Calu3 (cell line): ENCODE measurements at regions not wholly inside any gene's neighbourhood (a gene's known extent, or its start where the extent isn't known, plus 50 kb on each side); places are given as distances from the start of the nearest gene placed in this dataset.

Experiments used
- BruUV-seq: library from RNA; stranded (reverse); fragments of 400-500 nt; replicated peaks from 2 replicates; lab custom pipeline; 2021; lab: Mats Ljungman, UMichigan
- CTCF ChIA-PET: fragments of 300-600 bp; sonication (Branson Sonifier 250); formaldehyde crosslinking; loops from one replicate; lab custom pipeline; 2022; ENCODE audit warnings: antibody characterized with exemption; lab: Charles Lee
- DNase-seq: peaks from one replicate; pipeline ENCODE4 v3.0.0; 2022
- H3K27ac Mint-ChIP-seq: one replicate; pipeline ENCODE4 v1.8.0; 2022; ENCODE audit warnings: mixed read lengths; ENCODE audit not compliant: unreplicated experiment
- H3K27me3 Mint-ChIP-seq: one replicate; pipeline ENCODE4 v1.8.0; 2022; ENCODE audit warnings: mixed read lengths; ENCODE audit not compliant: unreplicated experiment
- H3K36me3 Mint-ChIP-seq: one replicate; pipeline ENCODE4 v1.8.0; 2022; ENCODE audit warnings: mild to moderate bottlenecking, moderate library complexity, mixed read lengths; ENCODE audit not compliant: insufficient read depth, unreplicated experiment
- H3K4me1 Mint-ChIP-seq: one replicate; pipeline ENCODE4 v1.8.0; 2022; ENCODE audit warnings: mild to moderate bottlenecking, low read depth, mixed read lengths; ENCODE audit not compliant: unreplicated experiment
- H3K4me3 Mint-ChIP-seq: one replicate; pipeline ENCODE4 v1.8.0; 2022; ENCODE audit warnings: mild to moderate bottlenecking, low read depth, moderate library complexity, mixed read lengths; ENCODE audit not compliant: unreplicated experiment
- H3K9me3 Mint-ChIP-seq: one replicate; pipeline ENCODE4 v1.8.0; 2022; ENCODE audit warnings: low read depth, mixed read lengths; ENCODE audit not compliant: unreplicated experiment
- CTCF ChIP-seq: fragments of 200-600 bp; IDR thresholded peaks from one replicate; pipeline ENCODE4 v1.8.0; 2022; ENCODE audit warnings: antibody characterized with exemption; ENCODE audit not compliant: unreplicated experiment
- intact Hi-C: fragments of 100-400 bp; cut with micrococcal nuclease; formaldehyde crosslinking; loops from one replicate; pipeline ENCODE4 v1.10.0; 2022; ENCODE audit not compliant: unreplicated experiment

- no peaks in the 10 kb centered on the region for H3K9me3 Mint-ChIP-seq
- no peak overlapping the region for H3K27ac Mint-ChIP-seq
- BruUV-seq, result no TSS peak
- TF ChIP-seq CTCF, result no peak
- H3K27me3 Mint-ChIP-seq, result no peaks in the 10 kb centered on the region
- no peaks in the 10 kb centered on the region for H3K36me3 Mint-ChIP-seq
- intact Hi-C loops, result no loop called here
- CTCF ChIA-PET, result interaction anchor here (0.7 to 1.6 kb wide), 2 partner anchors 23 to 1278 kb away, joined by 3 to 4 read pairs; no protein-coding TSS in a partner anchor
- H3K4me1 Mint-ChIP-seq, result peaks cover 8% of the 10 kb centered on the region
- no peak overlapping the region for H3K4me3 Mint-ChIP-seq
- DNase-seq, result no peak
Measured at GRCh38 chr5:128015978-128016377, 67.6 kb upstream of the SLC12A2 start.

GRCh38 chr5:128019391-128019790 lies 64.2 kb upstream of the SLC12A2 start:
- Mint-ChIP-seq H3K4me1 (peaks cover 8% of the 10 kb centered on the region), H3K4me3 (no peak overlapping the region), H3K9me3 (peaks cover 5% of the 10 kb centered on the region), H3K27me3 (no peaks in the 10 kb centered on the region), H3K36me3 (peaks cover 13% of the 10 kb centered on the region), H3K27ac (no peak overlapping the region)
- no TSS peak for BruUV-seq
- TF ChIP-seq CTCF, result no peak
- CTCF ChIA-PET, result no interaction called here
- intact Hi-C loops, result no loop called here
- DNase-seq, result no peak

- no TSS peak for BruUV-seq
Measured at GRCh38 chr5:128020012-128020411, 63.6 kb upstream of the SLC12A2 start.

GRCh38 chr5:128021411-128021810 lies 62.2 kb upstream of the SLC12A2 start:
- DNase-seq, result no peak
- CTCF ChIA-PET, result no interaction called here
- H3K4me1 Mint-ChIP-seq, result peaks cover 9% of the 10 kb centered on the region
- intact Hi-C loops, result no loop called here
- no peak overlapping the region for H3K27ac Mint-ChIP-seq
- no peak for TF ChIP-seq CTCF
- H3K36me3 Mint-ChIP-seq, result peaks cover 13% of the 10 kb centered on the region
- no peaks in the 10 kb centered on the region for H3K27me3 Mint-ChIP-seq
- BruUV-seq, result no TSS peak
- no peak overlapping the region for H3K4me3 Mint-ChIP-seq
- H3K9me3 Mint-ChIP-seq, result peaks cover 5% of the 10 kb centered on the region

More at GRCh38 chr5:128020012-128020411, 63.6 kb upstream of the SLC12A2 start:
- H3K27ac Mint-ChIP-seq, result no peak overlapping the region
- CTCF ChIA-PET, result no interaction called here
- TF ChIP-seq CTCF, result no peak
- peaks cover 5% of the 10 kb centered on the region for H3K9me3 Mint-ChIP-seq
- no peaks in the 10 kb centered on the region for H3K27me3 Mint-ChIP-seq
- H3K4me1 Mint-ChIP-seq, result peaks cover 13% of the 10 kb centered on the region
- intact Hi-C loops, result no loop called here
- DNase-seq, result no peak
- no peak overlapping the region for H3K4me3 Mint-ChIP-seq
- H3K36me3 Mint-ChIP-seq, result peaks cover 13% of the 10 kb centered on the region
